Kidney (tissue), 13 donors: ENCODE measurements at regions not wholly inside any gene's neighbourhood (a gene's known extent, or its start where the extent isn't known, plus 50 kb on each side); places are given as distances from the start of the nearest gene placed in this dataset.
"Not testable (repeated sequence)": the region's sequence is repeated elsewhere in the genome, so short reads cannot be mapped to it uniquely, and the experiment has no call there.

Experiments
- DNase-seq, 5 donors: peaks; one replicate each; pipeline ENCODE4 v3.0.0-alpha.2; 2013 to 2020
- FAIRE-seq: peaks from 2 replicates; lab custom pipeline; 2012; peaks lifted over from hg19 to GRCh38; lab: Jason Lieb, UNC
- H3K27ac ChIP-seq, 2 donors: one replicate each; pipeline ENCODE4 v1.7.0; 2013; ENCODE audit warnings: low read depth in 2 of 2, low read length in 2 of 2, inconsistent platforms in 1 of 2
- H3K27me3 ChIP-seq: one replicate; pipeline ENCODE4 v1.7.1; 2013; ENCODE audit warnings: low read length, inconsistent platforms; ENCODE audit not compliant: control insufficient read depth, insufficient read depth
- H3K36me3 ChIP-seq, 3 donors: one replicate each; pipeline versions ENCODE4 v1.7.0 to v1.7.1; 2013; ENCODE audit warnings: low read length in 3 of 3, control low read depth in 1 of 3, inconsistent platforms in 1 of 3; ENCODE audit not compliant: insufficient read depth in 3 of 3, control insufficient read depth in 2 of 3
- H3K4me1 ChIP-seq, 3 donors: one replicate each; pipeline versions ENCODE4 v1.7.0 to v1.7.1; 2013; ENCODE audit warnings: low read length in 3 of 3, inconsistent platforms in 1 of 3, low read depth in 1 of 3; ENCODE audit not compliant: control insufficient read depth in 2 of 3, insufficient read depth in 2 of 3
- H3K4me3 ChIP-seq, 3 donors: one replicate each; pipeline versions ENCODE4 v1.7.0 to v1.8.1; 2013; ENCODE audit warnings: low read length in 3 of 3, control low read depth in 1 of 3, inconsistent platforms in 1 of 3
- H3K9ac ChIP-seq, 3 donors: one replicate each; pipeline versions ENCODE4 v1.7.0 to v1.7.1; 2013; ENCODE audit warnings: low read length in 3 of 3, control low read depth in 1 of 3, inconsistent platforms in 1 of 3
- H3K9me3 ChIP-seq, 3 donors: one replicate each; pipeline versions ENCODE4 v1.7.0 to v1.7.1; 2013; ENCODE audit warnings: low read length in 3 of 3, control low read depth in 1 of 3, inconsistent platforms in 1 of 3; ENCODE audit not compliant: control insufficient read depth in 2 of 3, insufficient read depth in 1 of 3
- CTCF ChIP-seq: IDR thresholded peaks from 3 replicates; pipeline ENCODE4 v1.5.1; 2012; ENCODE audit warnings: mild to moderate bottlenecking, moderate library complexity, borderline replicate concordance; ENCODE audit not compliant: insufficient read depth; ENCODE audit errors: extremely low read depth
- intact Hi-C: fragments of 100-400 bp; cut with DNase I; formaldehyde crosslinking; loops from one replicate; pipeline ENCODE4 v1.11.1; 2022
- donor health status: control.
- donor health status: control.
- donor health status: control.
- donor health status: control.
- donor health status: control.
- donor health status: DM: yes; HTN: yes; CAD: no.
- donor health status: Normal renal cell carcinoma (clear cell type).

GRCh38 chr2:163934131-163934530, 198.3 kb upstream of the FIGN start:
- Histone ChIP-seq H3K4me3 (no peak overlapping the region), H3K9me3 (no peaks in the 10 kb centered on the region), H3K9ac (no peak overlapping the region), H3K36me3 (no peaks in the 10 kb centered on the region), H3K27me3 (no peaks in the 10 kb centered on the region), H3K27ac (no peak overlapping the region), H3K4me1 (no peaks in the 10 kb centered on the region)
- FAIRE-seq (no peak), DNase-seq (no peak)
- intact Hi-C loops, result no loop called here
- TF ChIP-seq CTCF, result no peak

- intact Hi-C loops, result no loop called here
- Histone ChIP-seq H3K9me3 (no peaks in the 10 kb centered on the region), H3K4me1 (no peaks in the 10 kb centered on the region), H3K27ac (no peak overlapping the region), H3K9ac (no peak overlapping the region), H3K36me3 (no peaks in the 10 kb centered on the region), H3K4me3 (no peak overlapping the region), H3K27me3 (no peaks in the 10 kb centered on the region)
- DNase-seq (no peak), FAIRE-seq (no peak)
- no peak for TF ChIP-seq CTCF
These were observed 183.9 kb upstream of the FIGN start for GRCh38 chr2:163919717-163920116.

- H3K9me3 ChIP-seq, FAIRE-seq, H3K9ac ChIP-seq, H3K27me3 ChIP-seq, H3K27ac ChIP-seq, intact Hi-C loops, H3K36me3 ChIP-seq, H3K4me1 ChIP-seq, H3K4me3 ChIP-seq: not testable (repeated sequence)
- DNase-seq, result peak in 1 of 5 donors; percentile 30
These were observed 178.7 kb upstream of the FIGN start for GRCh38 chr2:163914486-163914885.

- H3K27me3 ChIP-seq, H3K9ac ChIP-seq, intact Hi-C loops, H3K27ac ChIP-seq, H3K4me1 ChIP-seq, H3K9me3 ChIP-seq, FAIRE-seq, H3K4me3 ChIP-seq, H3K36me3 ChIP-seq: not testable (repeated sequence)
- peak in 1 of 5 donors; percentile 68 for DNase-seq
These were observed 177.7 kb upstream of the FIGN start for GRCh38 chr2:163913532-163913944.
